Cardiac fibroblast (primary cell): ENCODE measurements at regions not wholly inside any gene's neighbourhood (a gene's known extent, or its start where the extent isn't known, plus 50 kb on each side); places are given as distances from the start of the nearest gene placed in this dataset.

Experiments
- DNase-seq, 2 donors: peaks; one replicate each; pipeline versions ENCODE4 v3.0.0 to v3.0.0-alpha.2; 2010; ENCODE audit warnings: low read depth in 2 of 2
- H3K4me3 ChIP-seq, 2 donors: replicated peaks in 1 of 2; 1 replicate in 1 of 2; 2 replicates in 1 of 2; pipeline ENCODE4 v1.5.1; 2011; ENCODE audit warnings: low read depth in 2 of 2, low read length in 2 of 2, mild to moderate bottlenecking in 2 of 2, moderate library complexity in 1 of 2
- CTCF ChIP-seq: IDR thresholded peaks from one replicate; pipeline ENCODE4 v1.5.1; 2011; ENCODE audit warnings: low read depth, mild to moderate bottlenecking, low read length, inconsistent platforms

DNA sequence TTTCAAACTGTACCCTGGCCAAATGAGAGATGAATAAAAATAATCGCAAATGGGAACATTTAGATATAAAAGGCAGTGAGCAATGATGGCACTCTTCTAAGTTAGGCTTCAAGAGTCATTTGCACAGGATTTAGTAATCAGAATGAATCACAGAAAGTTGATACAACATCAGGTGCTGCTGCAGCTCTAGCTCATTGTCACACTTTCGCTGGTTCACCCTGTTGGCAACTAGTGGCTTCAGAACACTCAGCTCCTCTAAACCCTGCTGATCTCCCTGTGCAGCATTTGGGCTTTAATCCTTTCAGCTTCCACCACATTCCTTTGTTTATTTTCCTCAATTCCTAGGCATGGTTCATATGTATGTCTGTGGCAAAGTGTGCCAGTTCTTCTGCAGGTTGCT, 2071.2 kb upstream of the CDH6 start:
- TF ChIP-seq CTCF: no peak
- H3K4me3 ChIP-seq: no peak overlapping the region
- DNase-seq: no peak

DNA sequence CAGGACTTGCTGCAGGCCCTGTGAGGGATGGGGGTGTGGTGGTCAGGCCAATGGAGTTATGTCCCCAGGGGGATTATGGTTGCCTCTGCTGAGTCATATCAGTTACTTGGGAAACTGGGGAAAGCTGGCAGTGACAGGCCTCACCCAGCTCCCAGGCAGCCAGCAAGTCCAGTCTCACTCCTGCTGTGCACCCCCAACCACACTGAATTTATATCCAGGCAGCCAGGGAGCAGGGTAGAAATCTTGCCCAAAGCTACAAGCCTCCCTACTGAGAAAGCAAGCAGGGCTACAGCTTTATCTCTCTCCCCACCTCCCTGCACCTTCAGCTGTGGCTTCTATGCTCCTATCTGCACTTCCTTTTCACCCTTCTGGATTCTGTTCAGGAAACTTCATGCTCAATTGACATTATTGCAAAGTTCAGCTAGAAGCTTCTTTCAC, 2076.0 kb upstream of the CDH9 start:
- no peak for TF ChIP-seq CTCF

GRCh38 chr5:29113516-29113915, 2075.1 kb upstream of the CDH9 start:
- H3K4me3 ChIP-seq: no peak overlapping the region
- TF ChIP-seq CTCF: no peak
- DNase-seq: no peak

More for the DNA sequence above, 2076.0 kb upstream of the CDH9 start:
- no peak for DNase-seq
- no peak overlapping the region for H3K4me3 ChIP-seq

GRCh38 chr5:29099585-29099984, 2061.2 kb upstream of the CDH9 start:
- H3K4me3 ChIP-seq: no peak overlapping the region
- DNase-seq: no peak
- TF ChIP-seq CTCF: no peak

DNA sequence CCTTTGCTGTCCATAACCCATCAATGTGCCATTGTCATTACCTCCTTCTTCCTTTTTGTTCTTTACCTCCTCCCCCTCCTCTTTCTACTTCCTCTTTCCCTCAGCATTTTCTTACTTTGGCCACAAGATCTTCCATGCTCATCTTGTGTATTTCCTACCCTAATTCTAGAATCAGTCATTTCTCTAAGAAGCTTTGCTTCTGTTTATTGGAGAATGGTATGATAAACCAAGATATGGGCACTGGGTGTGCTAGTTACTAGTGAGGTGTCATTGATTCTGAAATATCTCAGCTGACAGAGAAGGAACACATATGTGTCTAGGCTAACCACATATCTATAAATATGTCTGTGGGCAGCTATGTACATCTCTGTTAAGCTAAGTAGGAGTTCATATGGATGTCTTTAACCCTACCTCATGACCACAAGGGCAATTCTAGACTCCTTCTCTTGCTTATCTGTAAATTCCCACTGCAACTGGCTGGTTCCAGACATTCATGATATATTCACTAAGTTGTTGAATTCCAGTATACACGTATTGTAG, 2051.3 kb upstream of the CDH9 start:
- no peak overlapping the region for H3K4me3 ChIP-seq
- TF ChIP-seq CTCF: no peak
- no peak for DNase-seq

- no peak for DNase-seq
- no peak for TF ChIP-seq CTCF
Measured at GRCh38 chr5:29085142-29085541, 2046.8 kb upstream of the CDH9 start.

GRCh38 chr5:29079771-29080170, 2041.4 kb upstream of the CDH9 start:
- TF ChIP-seq CTCF: no peak
- no peak overlapping the region for H3K4me3 ChIP-seq
- DNase-seq: no peak

More at GRCh38 chr5:29085142-29085541, 2046.8 kb upstream of the CDH9 start:
- no peak overlapping the region for H3K4me3 ChIP-seq
